MM.1S (cell line): ENCODE measurements at regions not wholly inside any gene's neighbourhood (a gene's known extent, or its start where the extent isn't known, plus 50 kb on each side); places are given as distances from the start of the nearest gene placed in this dataset.

ENCODE experiments used
- EZH2 ChIP-seq: fragments of 300-600 bp; sonication (generic); optimal IDR thresholded peaks from 2 replicates; pipeline ENCODE3; 2017; ENCODE audit warnings: low read depth, mild to moderate bottlenecking, antibody characterized with exemption, low read length, mixed read lengths
- EZH2phosphoT487 ChIP-seq: fragments of 300-600 bp; sonication (generic); IDR thresholded peaks from 2 replicates; pipeline ENCODE4 v1.6.1; 2018; ENCODE audit warnings: antibody characterized with exemption, low read length
- TF ChIP-seq, protein P1 (sequence below): fragments of 300-600 bp; sonication (generic); IDR thresholded peaks from 2 replicates; pipeline ENCODE4 v1.5.1; 2016; ENCODE audit warnings: antibody characterized with exemption, low read length, mixed read lengths

DNA sequence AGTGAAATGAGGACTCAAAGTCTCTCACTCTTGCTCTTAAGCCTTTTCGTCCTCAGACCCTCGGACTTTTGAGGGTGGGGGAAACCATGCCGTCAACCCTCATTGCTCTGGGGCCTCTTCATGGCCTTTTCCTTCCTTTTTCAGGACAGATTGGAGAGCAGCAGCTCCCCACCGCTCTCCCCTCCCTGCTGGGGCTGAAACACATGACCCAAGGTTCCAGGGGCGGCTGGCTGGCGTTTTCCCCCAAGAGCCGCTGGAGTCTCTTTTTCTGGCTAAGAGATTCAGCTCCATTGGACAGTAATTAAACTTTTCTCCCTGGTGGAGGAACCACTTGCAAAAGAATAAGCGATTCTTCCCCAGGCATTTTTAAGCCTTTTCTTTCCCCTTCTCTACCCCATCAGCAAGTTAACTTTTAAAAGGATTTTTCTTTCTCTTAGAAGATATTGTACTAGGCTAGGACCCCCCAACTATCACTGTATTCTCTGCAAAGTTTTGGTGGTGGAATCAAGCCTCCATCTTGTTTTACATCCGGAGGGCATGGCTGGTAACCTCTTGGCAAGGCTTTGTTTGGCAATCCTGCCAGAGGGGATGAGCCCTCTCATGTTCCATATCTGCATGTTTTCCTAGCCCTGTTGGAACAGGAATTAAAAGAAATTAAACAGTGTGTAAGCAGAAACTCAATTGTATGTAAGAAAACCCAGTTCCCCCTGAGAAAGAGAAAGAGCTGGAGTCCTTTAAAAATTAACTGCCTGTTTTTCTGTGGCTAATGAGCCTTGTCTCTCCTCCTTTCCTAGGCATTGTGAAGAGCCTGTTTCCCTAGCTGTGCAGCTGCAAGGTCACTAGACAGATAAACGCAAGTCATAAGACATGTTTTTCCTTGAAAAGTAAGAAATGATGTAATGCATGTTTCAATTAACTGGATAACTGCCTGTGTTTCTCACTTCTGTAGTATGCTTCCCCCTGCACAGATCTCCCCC lies 100.8 kb upstream of the GPR6 start:
- TF ChIP-seq, protein P1, sequence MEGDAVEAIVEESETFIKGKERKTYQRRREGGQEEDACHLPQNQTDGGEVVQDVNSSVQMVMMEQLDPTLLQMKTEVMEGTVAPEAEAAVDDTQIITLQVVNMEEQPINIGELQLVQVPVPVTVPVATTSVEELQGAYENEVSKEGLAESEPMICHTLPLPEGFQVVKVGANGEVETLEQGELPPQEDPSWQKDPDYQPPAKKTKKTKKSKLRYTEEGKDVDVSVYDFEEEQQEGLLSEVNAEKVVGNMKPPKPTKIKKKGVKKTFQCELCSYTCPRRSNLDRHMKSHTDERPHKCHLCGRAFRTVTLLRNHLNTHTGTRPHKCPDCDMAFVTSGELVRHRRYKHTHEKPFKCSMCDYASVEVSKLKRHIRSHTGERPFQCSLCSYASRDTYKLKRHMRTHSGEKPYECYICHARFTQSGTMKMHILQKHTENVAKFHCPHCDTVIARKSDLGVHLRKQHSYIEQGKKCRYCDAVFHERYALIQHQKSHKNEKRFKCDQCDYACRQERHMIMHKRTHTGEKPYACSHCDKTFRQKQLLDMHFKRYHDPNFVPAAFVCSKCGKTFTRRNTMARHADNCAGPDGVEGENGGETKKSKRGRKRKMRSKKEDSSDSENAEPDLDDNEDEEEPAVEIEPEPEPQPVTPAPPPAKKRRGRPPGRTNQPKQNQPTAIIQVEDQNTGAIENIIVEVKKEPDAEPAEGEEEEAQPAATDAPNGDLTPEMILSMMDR = no peak
- no peak for TF ChIP-seq EZH2
- no peak for TF ChIP-seq EZH2phosphoT487
